ENCODE measurements at regions not wholly inside any gene's neighbourhood (a gene's known extent, or its start where the extent isn't known, plus 50 kb on each side); places are given as distances from the start of the nearest gene placed in this dataset.

DNA sequence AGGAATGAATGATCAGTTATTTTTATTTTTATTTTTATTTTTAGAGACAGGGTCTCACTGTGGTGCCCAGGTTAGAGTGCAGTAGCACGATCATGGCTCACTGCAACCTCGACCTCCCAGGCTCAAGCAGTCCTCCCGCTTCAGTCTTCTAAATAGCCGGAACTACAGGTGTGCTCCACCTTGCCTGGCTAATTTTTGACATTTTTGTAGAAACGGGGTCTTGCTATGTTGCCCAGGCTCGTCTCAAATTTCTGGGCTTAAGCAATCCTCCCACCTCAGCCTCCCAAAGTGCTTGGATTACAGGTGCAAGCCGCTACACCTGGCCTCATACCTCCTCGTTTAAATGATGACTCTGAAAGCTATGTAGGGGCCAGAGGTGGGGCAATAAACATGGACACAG lies 706.0 kb downstream of the MED13L start:
- TF ChIP-seq, protein P1, sequence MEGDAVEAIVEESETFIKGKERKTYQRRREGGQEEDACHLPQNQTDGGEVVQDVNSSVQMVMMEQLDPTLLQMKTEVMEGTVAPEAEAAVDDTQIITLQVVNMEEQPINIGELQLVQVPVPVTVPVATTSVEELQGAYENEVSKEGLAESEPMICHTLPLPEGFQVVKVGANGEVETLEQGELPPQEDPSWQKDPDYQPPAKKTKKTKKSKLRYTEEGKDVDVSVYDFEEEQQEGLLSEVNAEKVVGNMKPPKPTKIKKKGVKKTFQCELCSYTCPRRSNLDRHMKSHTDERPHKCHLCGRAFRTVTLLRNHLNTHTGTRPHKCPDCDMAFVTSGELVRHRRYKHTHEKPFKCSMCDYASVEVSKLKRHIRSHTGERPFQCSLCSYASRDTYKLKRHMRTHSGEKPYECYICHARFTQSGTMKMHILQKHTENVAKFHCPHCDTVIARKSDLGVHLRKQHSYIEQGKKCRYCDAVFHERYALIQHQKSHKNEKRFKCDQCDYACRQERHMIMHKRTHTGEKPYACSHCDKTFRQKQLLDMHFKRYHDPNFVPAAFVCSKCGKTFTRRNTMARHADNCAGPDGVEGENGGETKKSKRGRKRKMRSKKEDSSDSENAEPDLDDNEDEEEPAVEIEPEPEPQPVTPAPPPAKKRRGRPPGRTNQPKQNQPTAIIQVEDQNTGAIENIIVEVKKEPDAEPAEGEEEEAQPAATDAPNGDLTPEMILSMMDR (IDR thresholded peaks at IDR 0.05; ENCODE audit: unreplicated experiment), result no peak
- Mint-ChIP-seq H3K4me1 (ENCODE audit: low read depth) (no peaks in the 10 kb centered on the region), H3K27ac (no peak overlapping the region), H3K27me3 (peaks cover 10% of the 10 kb centered on the region), H3K36me3 (ENCODE audit: insufficient read depth) (no peaks in the 10 kb centered on the region), H3K9me3 (ENCODE audit: low read depth) (peaks cover 4% of the 10 kb centered on the region), H3K4me3 (ENCODE audit: low read depth) (no peak overlapping the region)
- DNase-seq (ENCODE audit: low spot score, unreplicated experiment), result no peak

DNA sequence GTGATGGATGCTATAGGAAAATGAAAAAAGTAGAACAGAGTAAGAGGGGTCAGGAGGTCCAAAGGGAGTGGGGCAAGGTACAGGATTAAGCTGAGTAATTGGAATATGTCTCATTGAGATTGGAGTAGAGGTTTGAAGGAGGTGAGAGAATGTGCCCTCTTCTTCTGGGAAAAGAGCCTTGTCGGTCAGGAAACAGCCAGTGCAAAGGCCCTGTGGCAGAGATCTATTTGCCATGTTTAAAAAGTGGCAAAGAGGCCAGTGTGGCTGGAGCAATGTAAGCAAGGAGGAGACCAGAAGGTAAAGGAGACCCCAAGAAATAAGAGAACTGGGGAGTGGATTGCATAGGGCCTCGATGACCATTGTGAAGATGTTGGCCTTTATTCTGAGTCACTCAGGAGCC lies 706.5 kb downstream of the MED13L start:
- H3K27ac Mint-ChIP-seq, result no peak overlapping the region
- H3K4me3 Mint-ChIP-seq (ENCODE audit: low read depth), result no peak overlapping the region
- H3K4me1 Mint-ChIP-seq (ENCODE audit: low read depth), result no peaks in the 10 kb centered on the region
- H3K36me3 Mint-ChIP-seq (ENCODE audit: insufficient read depth), result no peaks in the 10 kb centered on the region
- peaks cover 8% of the 10 kb centered on the region for H3K27me3 Mint-ChIP-seq
- DNase-seq (ENCODE audit: low spot score, unreplicated experiment), result no peak
- peaks cover 4% of the 10 kb centered on the region for H3K9me3 Mint-ChIP-seq (ENCODE audit: low read depth)
- TF ChIP-seq, protein P1 (IDR thresholded peaks at IDR 0.05; ENCODE audit: unreplicated experiment), result no peak

DNA sequence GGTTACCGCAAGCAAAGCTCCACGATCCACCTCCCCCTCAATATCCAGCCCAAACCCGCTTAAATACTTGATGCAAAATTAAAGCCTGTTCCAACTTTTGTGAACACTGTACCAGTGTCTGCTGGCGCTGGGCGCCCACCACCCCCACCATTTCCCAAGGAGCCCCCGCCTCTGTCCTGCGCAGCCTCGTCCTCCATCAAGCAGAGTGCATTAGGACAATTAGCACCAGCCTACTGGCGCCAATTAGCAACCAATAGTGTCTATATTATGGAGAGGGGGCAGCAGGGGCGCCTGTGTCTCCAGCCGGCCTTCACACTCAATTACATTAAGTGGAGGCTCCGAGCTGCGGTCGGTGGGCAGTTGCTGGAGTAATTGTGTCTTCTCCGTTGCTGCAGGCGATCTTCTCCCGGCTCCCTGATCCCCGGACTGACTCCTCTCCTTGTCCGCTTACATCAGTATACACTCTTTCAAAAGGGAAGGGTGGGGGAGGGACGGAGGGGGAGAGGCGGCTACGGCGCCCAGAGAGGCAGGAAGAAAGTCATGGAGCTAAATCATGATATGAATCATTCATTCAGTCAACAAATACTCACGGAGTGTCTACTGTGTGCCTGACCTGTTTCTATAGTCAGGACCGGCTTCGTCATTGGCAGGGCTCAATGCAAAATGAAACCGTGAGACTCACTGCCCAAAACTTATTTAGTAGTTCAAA lies 707.3 kb downstream of the MED13L start:
- TF ChIP-seq, protein P1 (IDR thresholded peaks at IDR 0.05; ENCODE audit: unreplicated experiment), result no peak
- no peak overlapping the region for H3K4me3 Mint-ChIP-seq (ENCODE audit: low read depth)
- DNase-seq (ENCODE audit: low spot score, unreplicated experiment), result no peak
- peaks cover 5% of the 10 kb centered on the region for H3K27me3 Mint-ChIP-seq
- H3K36me3 Mint-ChIP-seq (ENCODE audit: insufficient read depth), result no peaks in the 10 kb centered on the region
- H3K9me3 Mint-ChIP-seq (ENCODE audit: low read depth), result peaks cover 4% of the 10 kb centered on the region
- no peak overlapping the region for H3K27ac Mint-ChIP-seq
- no peaks in the 10 kb centered on the region for H3K4me1 Mint-ChIP-seq (ENCODE audit: low read depth)

DNA sequence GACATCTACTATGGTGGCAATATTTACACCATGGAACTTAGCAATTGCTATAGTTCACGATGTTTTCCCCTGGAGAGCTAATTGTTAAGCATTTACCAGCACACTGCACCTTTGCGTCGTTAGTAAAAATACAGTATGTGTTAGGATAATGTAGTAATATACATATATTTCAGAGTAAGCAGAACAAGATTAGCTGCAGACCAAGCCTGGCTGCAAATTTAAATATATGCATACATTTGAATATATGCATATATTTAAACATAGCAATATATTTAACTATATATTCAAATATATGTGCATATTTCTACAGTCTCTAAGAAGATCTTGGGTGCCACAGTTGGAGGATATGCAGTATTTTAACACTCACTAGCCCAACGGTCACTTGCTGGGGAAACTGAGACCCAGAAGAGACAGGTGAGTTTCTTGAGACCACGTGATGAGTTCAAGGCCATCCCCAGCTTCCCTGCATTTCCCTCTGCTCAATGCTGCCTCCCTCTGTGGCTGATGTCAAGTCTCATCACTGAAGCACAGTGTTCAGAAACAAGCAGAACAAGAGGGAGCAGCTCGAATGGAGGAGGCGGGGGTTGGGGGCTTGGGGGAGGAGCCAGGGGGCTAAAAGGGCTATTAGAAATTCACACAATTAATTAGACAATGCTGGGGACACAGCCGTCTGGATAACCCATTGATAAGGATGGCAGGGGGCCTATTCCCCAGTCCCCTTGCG lies 708.0 kb downstream of the MED13L start:
- H3K27ac Mint-ChIP-seq, result no peak overlapping the region
- DNase-seq (ENCODE audit: low spot score, unreplicated experiment), result no peak
- TF ChIP-seq, protein P1 (IDR thresholded peaks at IDR 0.05; ENCODE audit: unreplicated experiment), result no peak
- peaks cover 4% of the 10 kb centered on the region for H3K9me3 Mint-ChIP-seq (ENCODE audit: low read depth)
- no peak overlapping the region for H3K4me3 Mint-ChIP-seq (ENCODE audit: low read depth)
- no peaks in the 10 kb centered on the region for H3K4me1 Mint-ChIP-seq (ENCODE audit: low read depth)
- peaks cover 5% of the 10 kb centered on the region for H3K27me3 Mint-ChIP-seq
- H3K36me3 Mint-ChIP-seq (ENCODE audit: insufficient read depth), result no peaks in the 10 kb centered on the region

DNA sequence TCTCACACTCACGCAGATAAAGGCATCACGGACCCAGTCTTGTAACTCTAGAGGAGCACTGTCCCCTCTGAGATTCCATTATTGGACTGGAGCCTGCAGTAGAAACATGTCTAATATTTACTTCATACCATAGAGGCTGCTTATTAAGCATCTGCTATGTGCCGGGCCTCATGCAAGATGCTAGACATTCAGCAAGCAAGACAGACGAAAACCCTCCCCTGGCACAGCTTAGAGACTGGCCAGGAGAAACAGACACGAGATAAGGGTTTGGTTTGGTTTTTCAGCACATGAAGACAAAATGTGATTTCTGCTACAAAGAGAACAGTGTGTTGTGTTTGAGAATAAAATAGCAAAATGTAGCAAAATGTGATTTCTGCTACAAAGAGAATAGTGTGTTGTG lies 719.2 kb downstream of the MED13L start:
- Mint-ChIP-seq H3K27ac (no peak overlapping the region), H3K4me3 (ENCODE audit: low read depth) (no peak overlapping the region), H3K36me3 (ENCODE audit: insufficient read depth) (no peaks in the 10 kb centered on the region), H3K4me1 (ENCODE audit: low read depth) (no peaks in the 10 kb centered on the region), H3K27me3 (no peaks in the 10 kb centered on the region), H3K9me3 (ENCODE audit: low read depth) (peaks cover 3% of the 10 kb centered on the region)
- DNase-seq (ENCODE audit: low spot score, unreplicated experiment), result no peak
- TF ChIP-seq, protein P1 (IDR thresholded peaks at IDR 0.05; ENCODE audit: unreplicated experiment), result no peak
